ENCODE measurements at regions not wholly inside any gene's neighbourhood (a gene's known extent, or its start where the extent isn't known, plus 50 kb on each side); places are given as distances from the start of the nearest gene placed in this dataset.

DNA sequence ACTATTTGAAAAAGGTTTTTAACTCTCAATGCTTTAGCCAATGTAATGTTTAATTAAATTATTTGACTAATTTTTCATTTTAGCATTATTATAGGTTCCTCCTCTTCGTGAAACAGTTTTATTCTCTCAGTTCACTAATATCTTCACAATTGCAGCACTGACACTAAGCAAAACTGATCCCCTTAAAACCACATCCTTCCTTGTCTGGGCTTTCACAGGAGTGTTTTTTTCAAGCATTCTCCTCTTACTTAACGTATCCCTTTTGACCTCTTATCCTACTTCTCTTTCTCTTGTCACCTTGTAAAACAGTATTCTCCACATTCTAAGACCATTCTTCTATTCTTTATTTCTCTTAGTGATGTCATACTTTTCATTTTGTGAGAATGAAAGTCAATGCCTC lies 112.8 kb downstream of the DSC3 start:
- intact Hi-C loops (cut with DNase I) = no loop called here
- ATAC-seq (no peak), DNase-seq (ENCODE audit: low spot score) (no peak)

DNA sequence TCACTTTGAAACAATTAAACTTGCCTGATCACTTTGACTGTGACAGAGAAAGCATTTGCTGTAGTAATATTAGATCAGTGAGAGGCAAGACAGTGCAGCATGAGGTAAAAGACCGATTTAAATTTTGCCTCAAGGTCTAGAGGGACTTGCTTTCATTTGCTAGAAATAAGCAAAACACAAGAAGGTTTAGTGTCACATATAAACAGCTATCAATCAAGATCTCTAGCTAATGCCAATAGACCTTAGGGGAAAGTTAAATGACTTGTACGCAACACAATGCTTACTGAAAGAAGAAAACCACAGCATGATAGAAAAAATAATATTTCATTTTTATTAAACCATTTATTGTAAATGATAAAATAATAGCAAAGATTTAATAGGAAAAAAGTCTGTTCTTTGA lies 113.5 kb downstream of the DSC3 start:
- ATAC-seq (no peak), DNase-seq (ENCODE audit: low spot score) (no peak)
- intact Hi-C loops (cut with DNase I) = no loop called here

DNA sequence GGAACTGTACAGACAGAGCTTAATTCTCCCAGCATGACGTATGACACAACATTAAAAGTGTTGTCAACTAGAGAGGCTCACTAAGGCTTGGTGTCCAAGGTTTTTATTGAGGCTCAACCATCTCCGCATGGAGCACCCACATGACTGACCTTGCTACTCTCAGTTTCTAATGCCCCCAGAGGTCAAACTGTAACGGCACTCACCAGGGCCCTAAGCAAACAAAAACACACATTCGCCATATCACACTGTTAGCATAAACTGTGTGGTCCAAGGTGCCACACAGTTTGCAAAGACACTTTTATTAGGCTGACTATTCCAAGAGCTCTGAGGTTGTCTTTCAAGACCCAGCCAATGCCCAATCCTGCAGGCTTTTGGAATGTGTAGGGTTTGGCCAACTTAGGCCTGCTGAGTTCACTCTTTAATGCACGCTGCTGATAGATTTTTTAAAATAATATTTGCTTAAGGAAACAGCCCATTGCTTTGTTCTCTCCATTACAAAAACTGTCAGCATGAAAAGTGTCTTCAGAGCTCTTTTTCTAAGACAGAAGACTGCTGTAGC lies 114.9 kb downstream of the DSC3 start:
- ATAC-seq (no peak), DNase-seq (ENCODE audit: low spot score) (no peak)
- intact Hi-C loops (cut with DNase I) = no loop called here

DNA sequence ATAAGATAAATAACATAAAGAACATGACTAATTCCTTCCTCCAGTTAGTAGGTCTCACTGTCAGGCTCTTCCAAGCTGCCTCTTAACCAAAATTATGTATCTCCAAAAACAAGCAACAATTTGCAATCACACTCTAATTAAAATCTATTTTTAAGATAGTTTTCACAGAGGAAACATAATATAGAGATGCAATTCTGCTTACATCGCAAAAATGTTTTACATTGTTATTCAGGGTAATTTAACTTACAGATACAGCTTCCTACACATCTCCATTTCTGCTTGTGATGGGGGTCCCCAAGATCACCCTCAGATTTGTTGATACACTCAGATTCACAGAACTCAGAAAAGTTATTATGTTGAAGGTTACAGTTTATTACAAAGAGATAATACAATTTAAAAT lies 115.5 kb downstream of the DSC3 start:
- intact Hi-C loops (cut with DNase I) = no loop called here
- no peak for ATAC-seq
- DNase-seq (ENCODE audit: low spot score) = no peak

DNA sequence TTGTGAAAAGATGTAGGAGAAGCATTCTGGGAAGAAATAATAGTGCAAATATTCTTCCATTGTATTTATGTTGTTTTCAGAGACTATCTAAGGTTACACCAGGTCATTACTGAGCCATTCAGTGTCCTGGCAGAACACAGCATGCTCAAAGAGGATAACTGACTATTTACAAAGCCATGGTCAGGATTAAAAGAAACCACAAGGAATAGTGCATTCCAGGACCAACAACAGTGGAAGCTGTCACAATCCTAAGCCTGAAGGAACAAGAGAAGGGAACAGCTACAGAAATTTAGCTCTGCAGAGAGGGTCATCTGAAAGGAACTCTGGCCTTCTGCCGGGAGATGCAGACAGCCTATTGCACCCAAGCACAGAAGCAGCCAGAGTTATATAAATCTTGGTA lies 116.7 kb downstream of the DSC3 start:
- intact Hi-C loops (cut with DNase I) = no loop called here
- DNase-seq (ENCODE audit: low spot score) = no peak
- no peak for ATAC-seq

DNA sequence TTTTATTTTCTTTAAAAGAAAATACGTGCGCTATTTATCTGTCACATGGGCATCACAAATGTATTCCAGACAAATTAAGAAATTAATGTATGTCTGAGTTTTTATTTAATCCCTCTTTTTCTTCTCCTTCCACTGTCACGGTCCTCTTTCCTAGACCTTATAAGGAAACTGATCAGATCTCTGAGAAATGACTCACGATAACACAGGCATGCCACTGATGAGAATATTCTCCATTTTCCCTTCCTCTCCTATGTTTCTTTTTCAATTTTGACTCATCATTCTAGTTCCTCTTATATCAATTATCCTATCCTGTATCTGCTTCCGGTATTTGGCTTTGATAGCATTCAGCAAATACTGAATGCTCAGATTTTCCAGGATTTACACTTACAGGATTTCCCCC lies 121.8 kb downstream of the DSC3 start:
- intact Hi-C loops (cut with DNase I) = no loop called here
- no peak for ATAC-seq

DNA sequence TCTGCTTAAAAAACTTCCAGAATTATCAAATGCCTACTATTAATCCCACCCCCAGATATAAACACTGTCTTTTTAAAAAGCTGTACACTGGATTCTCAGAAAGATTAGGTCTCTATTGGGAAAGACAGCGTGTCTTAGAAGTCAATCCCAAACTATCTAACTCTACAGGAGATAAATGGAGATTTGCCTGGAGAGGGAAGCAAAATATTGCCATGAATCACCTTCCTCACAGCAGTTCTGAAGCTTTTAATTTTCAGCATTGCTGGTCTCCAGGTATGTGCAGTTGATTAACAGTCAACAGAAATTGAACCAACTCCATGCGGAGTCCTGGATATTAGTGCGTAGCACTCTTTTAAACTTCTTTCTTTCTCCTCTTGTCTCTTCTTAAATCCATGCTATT lies 122.2 kb downstream of the DSC3 start:
- intact Hi-C loops (cut with DNase I) = no loop called here
- ATAC-seq (no peak), DNase-seq (ENCODE audit: low spot score) (no peak)

More for the DNA sequence above, 121.8 kb downstream of the DSC3 start:
- DNase-seq (ENCODE audit: low spot score) = no peak

DNA sequence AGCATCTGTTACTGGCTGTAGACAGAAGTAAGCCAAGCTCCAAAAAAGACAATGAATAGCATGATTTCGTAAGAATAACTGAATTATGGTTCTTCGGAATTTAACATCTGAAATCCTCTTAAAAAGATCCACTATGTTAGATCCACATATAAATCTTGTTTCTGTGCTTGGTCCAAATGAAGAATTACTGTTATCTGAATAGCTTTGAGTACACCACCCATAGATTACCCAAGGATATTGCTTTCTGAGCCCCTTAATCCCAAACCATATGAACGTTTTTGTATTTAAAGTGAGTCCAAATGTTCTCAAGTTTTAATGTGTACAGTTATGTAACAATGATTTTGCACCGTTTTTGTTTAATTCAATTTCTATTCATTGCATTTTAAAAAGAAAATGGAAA lies 124.9 kb downstream of the DSC3 start:
- ATAC-seq (no peak), DNase-seq (ENCODE audit: low spot score) (no peak)
- intact Hi-C loops (cut with DNase I) = no loop called here

DNA sequence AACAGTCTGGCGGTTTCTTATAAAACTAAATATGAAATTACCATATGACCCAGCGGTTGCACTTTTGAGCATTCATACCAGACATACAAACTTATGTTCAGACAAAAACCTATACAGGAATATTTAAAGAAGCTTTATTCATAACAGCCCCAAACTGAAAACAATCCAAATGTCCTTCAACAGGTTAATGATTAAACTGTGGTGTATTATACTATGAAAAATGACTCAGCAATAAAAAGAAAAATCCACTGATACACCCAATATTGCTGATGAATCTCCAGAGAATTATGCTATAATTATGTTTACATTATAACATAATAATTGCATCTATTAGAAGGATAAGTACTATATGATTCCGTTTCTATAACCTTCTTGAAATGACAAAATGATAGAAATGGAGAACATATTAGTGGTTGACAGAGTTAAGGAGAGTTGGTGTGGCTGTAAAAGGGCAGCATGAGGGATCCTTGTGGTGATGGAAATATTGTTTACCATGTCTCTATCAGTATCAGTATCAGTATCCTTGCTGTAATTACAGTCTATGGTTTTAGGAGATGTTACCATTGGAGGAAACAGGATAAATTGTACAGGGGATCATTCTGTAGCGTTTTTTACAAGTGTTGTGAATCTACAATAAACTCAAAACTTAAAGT lies 127.1 kb downstream of the DSC3 start:
- DNase-seq (ENCODE audit: low spot score) (no peak), ATAC-seq (no peak)
- intact Hi-C loops (cut with DNase I) = no loop called here

DNA sequence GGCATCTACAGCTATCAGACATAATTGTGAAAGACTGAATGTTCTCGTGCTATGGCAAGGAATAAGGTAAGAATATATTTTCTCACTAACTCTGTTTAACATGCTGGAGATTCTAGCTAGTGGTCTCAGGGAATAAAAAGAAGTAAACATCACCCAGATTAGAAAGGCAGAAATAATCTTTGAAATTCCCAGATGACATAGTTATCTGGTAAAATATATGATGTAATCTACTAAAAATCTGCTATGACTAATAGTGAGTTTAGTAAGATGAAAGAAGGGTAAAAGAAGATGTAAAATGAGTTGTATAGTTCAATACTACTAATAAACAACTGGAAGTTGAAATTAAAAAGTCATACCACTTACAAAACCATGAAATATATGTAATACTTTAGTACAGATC lies 134.2 kb downstream of the DSC3 start:
- ATAC-seq = no peak
- DNase-seq (ENCODE audit: low spot score) = no peak
- intact Hi-C loops (cut with DNase I) = no loop called here

DNA sequence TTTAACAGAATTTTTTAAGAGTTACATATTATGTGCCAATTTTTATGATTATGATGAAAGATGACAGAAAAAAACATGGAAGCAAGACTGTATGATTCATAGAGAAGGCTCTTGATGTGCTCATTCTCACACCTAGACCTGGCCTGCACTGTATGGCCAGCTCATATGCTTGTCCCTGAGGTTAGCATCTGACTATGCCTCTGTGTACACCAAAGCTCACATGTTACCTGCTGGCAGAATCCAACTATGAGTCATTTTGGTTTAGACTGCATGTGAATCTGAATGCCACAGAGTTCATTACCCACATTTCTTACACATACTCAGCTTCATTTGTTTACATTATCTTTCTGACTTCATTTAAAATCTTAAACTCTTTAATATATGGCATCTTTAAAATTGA lies 139.0 kb downstream of the DSC3 start:
- intact Hi-C loops (cut with DNase I) = no loop called here
- ATAC-seq = no peak
- no peak for DNase-seq (ENCODE audit: low spot score)

DNA sequence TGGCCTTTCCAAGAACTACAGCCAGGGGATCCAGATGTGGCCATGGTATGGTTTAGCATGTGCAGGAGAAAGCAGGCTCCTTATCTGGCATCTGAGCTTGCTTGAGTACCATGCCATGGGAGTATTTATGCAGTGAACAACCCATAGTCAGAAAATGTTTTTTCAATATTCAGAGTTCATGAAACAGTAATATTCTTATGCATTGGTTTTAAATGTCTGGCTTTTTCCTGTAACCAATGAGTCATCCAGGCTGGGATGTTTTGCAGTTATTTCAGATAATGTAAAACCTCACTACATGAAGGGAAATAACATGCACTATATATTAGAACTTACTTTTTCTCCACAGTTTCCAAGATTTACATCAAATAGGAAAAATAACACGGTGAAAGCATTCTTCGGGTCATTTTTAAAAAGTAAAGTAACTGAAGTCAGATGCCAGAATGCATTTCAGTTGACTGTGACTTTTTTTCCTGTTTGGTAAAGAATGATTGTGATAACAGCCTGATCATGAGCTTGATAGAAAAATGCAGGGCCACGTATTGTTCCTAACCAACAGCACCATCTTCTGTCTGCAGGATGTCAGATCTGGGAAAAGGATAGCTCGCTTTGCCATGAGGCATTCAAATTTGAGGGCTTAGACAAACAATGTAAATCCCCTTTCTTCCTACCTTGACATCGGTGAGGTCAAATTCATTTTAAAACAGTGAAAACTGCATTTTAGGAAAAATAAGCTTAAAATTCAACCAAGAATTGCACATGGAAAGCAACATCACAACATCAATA lies 152.8 kb downstream of the DSC3 start:
- ATAC-seq (peak; percentile 71), DNase-seq (ENCODE audit: low spot score) (no peak)
- intact Hi-C loops (cut with DNase I) = no loop called here

DNA sequence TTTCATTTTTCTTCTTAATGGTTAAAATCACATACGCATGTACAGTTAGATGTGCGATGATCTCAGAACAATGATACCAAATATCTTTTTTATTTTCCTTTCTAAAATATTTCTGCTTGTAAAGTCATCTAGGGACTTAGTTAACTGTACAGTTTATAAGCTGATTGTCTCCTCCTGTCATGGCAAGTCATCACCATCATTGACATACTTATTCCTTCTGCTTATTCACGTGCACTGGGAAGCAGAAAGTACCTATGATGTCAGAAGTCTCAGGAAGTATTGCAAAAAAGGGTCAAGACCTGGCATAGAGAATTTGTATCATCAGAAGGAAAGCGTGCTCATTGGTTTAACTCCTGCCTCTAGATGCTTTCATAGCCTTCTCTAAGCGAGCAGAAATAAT lies 154.2 kb downstream of the DSC3 start:
- intact Hi-C loops (cut with DNase I) = no loop called here
- no peak for ATAC-seq

DNA sequence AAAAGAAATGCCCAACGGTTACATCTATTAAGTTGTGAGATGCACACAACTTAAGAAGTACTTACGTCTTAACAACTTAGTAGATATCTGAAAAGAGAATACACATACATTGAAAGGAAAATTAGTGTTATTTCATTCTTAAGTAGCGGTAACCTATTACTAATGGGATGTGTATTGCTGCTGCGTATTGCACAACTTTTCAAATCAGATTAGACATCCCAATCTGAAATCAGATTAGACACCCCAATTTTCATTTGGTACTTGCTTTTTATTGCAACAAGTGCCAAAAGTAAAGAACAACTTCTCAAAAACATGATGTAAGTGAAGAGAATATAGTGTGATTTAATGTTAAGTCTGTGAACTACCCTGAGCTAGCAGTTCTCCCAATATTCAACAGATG lies 155.5 kb downstream of the DSC3 start:
- intact Hi-C loops (cut with DNase I) = no loop called here
- no peak for ATAC-seq
- DNase-seq (ENCODE audit: low spot score) = no peak

More for the DNA sequence above, 154.2 kb downstream of the DSC3 start:
- no peak for DNase-seq (ENCODE audit: low spot score)

DNA sequence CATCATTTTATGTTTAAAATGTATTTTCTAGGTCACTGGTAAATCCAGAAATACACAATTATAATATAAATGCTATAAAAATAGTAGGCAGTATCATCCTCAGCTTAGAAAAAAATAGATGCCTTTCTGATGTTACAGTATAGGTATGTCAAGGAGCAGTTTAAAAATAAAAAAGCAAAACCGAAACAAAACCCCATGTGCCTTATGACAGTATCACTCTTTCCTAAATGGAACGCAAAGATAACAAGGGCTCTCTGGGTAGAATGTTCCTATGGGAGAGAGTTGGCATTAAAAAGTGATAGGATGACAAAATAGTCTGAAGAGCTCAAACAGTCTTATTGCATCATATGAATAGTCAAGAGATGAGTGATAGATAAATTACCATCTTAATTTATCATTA lies 172.1 kb downstream of the DSC3 start:
- ATAC-seq (no peak), DNase-seq (ENCODE audit: low spot score) (no peak)
- intact Hi-C loops (cut with DNase I) = no loop called here

DNA sequence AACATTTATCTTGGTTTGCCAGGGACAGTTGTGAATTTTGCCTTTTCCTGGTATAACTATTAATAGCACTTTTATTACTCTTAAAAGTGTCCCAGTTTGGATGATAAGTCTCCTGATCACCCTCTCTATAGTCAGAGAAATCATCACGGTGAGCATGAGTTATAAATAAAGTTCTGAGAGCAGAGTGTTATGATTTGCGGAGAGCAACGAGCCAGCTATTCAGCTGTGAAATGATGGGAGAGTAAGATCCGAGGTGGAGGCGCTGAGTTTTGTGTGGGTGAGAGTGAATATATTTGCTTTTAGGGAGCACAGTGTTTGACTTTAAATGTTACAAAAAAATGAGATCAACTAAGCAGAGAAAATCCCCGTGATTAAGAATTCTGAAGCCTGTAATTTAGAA lies 179.6 kb downstream of the DSC3 start:
- no peak for ATAC-seq
- no peak for DNase-seq (ENCODE audit: low spot score)
- intact Hi-C loops (cut with DNase I) = no loop called here

DNA sequence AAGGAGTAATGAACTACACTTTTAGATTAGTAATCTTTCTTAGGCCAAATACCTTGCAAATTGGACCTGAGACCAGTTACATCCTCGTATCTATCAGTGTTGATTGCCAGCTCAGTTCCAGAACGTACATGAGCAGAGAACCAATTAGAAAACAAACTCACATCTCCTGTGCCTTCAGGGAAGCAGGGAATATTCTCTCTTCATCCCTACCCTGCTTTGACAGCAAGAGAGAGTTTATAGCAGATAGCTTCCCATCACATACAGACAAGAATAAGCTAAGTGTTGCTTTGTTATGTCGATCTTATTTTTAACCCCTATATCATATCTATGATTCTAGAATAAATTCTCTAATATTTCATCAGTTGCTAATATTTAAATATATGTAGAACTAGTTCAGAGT lies 181.8 kb downstream of the DSC3 start:
- intact Hi-C loops (cut with DNase I) = no loop called here
- DNase-seq (ENCODE audit: low spot score) (no peak), ATAC-seq (no peak)

DNA sequence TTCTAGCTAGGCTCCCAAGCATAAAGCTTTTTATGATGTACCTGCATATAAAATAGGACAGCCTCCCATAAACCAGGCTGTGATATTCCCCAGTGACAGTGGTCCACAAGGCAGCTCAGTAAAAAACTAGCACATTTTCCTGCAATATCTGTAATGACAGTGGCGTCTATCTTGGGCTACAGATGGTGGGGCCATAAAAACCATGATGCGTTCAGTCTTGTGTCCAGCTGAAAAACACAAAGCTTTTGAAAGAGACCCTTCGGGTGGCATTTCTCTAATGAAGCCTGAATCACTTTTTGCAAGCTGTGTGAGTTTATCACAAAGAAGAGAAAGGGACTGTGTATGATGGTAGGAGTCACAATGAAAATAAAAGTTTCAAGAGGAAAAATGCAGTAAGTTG lies 183.5 kb downstream of the DSC3 start:
- intact Hi-C loops (cut with DNase I) = no loop called here
- ATAC-seq = no peak
- DNase-seq (ENCODE audit: low spot score) = no peak

DNA sequence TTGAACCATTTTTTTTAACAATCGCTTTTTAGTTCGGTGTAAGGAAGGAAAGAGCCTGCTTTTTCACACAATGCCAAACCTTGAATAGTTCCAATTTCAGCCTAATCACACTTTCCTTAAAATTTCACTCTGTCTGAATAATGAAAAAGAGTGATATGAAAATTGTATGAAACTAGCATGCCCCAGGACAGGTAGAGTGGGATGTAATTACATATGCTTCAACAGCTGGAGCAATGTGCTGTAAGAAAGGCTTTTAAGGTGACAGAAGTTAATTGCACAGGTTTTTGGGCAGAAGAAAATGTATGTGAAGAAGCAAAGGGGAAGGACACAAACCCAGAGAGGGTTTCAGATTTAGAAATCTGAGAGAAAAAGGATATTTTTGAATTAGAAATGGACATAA lies 184.0 kb downstream of the DSC3 start:
- ATAC-seq = no peak
- intact Hi-C loops (cut with DNase I) = no loop called here
- no peak for DNase-seq (ENCODE audit: low spot score)

DNA sequence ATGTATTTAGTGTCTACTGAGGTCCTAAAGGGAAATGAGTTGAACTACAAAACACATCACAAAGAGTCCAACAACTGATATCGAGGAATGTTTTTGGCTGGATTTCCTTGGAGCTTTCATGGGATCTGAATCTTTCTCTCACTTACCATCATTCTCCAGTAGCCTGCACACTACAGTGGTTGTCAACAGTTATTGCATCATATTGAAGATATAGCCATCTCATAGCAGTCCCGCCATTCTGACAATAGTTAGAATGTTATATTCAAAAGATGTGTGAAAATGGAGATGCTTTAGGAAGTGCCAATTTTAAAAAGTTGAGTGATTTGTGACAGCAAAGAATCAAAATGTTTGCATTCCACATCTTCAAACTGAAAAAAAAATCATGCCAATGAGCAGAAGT lies 186.8 kb downstream of the DSC3 start:
- ATAC-seq (no peak), DNase-seq (ENCODE audit: low spot score) (no peak)
- intact Hi-C loops (cut with DNase I) = no loop called here

DNA sequence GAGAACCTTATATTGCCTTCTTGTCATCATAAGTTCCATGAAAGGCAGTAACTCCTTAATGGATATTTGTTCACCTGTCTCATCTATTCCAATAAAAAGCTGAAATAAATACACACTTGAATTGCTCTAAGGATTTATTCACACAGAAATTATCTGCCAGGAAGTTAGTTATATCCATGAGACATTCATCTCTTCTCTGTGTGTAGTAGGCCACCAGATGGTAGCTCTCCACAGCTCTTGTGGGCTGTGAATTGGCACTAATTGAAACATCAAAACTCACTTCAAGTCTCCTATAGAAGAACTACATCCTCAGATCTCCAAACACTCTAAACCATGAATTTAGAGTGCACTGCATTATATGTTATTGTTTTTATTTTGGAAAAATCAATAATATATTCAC lies 189.6 kb downstream of the DSC3 start:
- intact Hi-C loops (cut with DNase I) = no loop called here
- DNase-seq (ENCODE audit: low spot score) (no peak), ATAC-seq (no peak)

Measured in sciatic nerve (tissue), 2 donors.